Liver (tissue), 8 donors: ENCODE measurements at regions not wholly inside any gene's neighbourhood (a gene's known extent, or its start where the extent isn't known, plus 50 kb on each side); places are given as distances from the start of the nearest gene placed in this dataset.

Experiments
- DNase-seq: peaks from one replicate; pipeline ENCODE4 v3.0.0-alpha.2; 2017; ENCODE audit warnings: low spot score
- H3K27ac ChIP-seq, 2 donors: one replicate each; pipeline ENCODE4 v1.7.0; 2013; ENCODE audit warnings: inconsistent platforms in 2 of 2, low read length in 2 of 2, control low read depth in 1 of 2, low read depth in 1 of 2, mild to moderate bottlenecking in 1 of 2
- H3K27me3 ChIP-seq, 4 donors: one replicate each; pipeline versions ENCODE4 v1.6.1 to v1.7.0; 2013; ENCODE audit warnings: low read length in 3 of 4, inconsistent platforms in 1 of 4, mild to moderate bottlenecking in 1 of 4, moderate library complexity in 1 of 4; ENCODE audit not compliant: control insufficient read depth in 4 of 4, insufficient read depth in 4 of 4
- H3K36me3 ChIP-seq, 4 donors: one replicate each; pipeline versions ENCODE4 v1.6.1 to v1.7.0; 2013; ENCODE audit warnings: low read length in 3 of 4, mild to moderate bottlenecking in 3 of 4, low read depth in 1 of 4, moderate library complexity in 1 of 4; ENCODE audit not compliant: control insufficient read depth in 4 of 4, insufficient read depth in 3 of 4
- H3K4me1 ChIP-seq, 4 donors: one replicate each; pipeline versions ENCODE4 v1.6.1 to v1.7.0; 2013; ENCODE audit warnings: low read length in 3 of 4, mild to moderate bottlenecking in 3 of 4, moderate library complexity in 1 of 4; ENCODE audit not compliant: control insufficient read depth in 4 of 4, insufficient read depth in 4 of 4
- H3K4me3 ChIP-seq, 3 donors: one replicate each; pipeline versions ENCODE4 v1.6.1 to v1.7.0; 2013; ENCODE audit warnings: low read length in 3 of 3, control low read depth in 1 of 3, low read depth in 1 of 3, mild to moderate bottlenecking in 1 of 3
- H3K9ac ChIP-seq, 2 donors: one replicate each; pipeline ENCODE4 v1.7.0; 2013; ENCODE audit warnings: low read length in 2 of 2, mild to moderate bottlenecking in 2 of 2, moderate library complexity in 2 of 2, control low read depth in 1 of 2, low read depth in 1 of 2
- H3K9me3 ChIP-seq, 4 donors: one replicate each; pipeline versions ENCODE4 v1.6.1 to v1.7.0; 2013; ENCODE audit warnings: low read length in 3 of 4; ENCODE audit not compliant: control insufficient read depth in 4 of 4
- ATF3 ChIP-seq: IDR thresholded peaks from 2 replicates; pipeline ENCODE4 v1.6.1; 2016; ENCODE audit warnings: antibody characterized with exemption
- CTCF ChIP-seq: fragments of 150-350 bp; IDR thresholded peaks from 2 replicates; pipeline ENCODE4 v1.5.1; 2017; ENCODE audit warnings: improper control_type of control experiment, low read depth, low read length; ENCODE audit not compliant: missing input control
- EGR1 ChIP-seq, 2 donors: IDR thresholded peaks; 2 replicates each; pipeline ENCODE4 v1.6.1; 2016 to 2018; ENCODE audit warnings: antibody characterized with exemption in 2 of 2, low read depth in 2 of 2
- FOXA1 ChIP-seq: IDR thresholded peaks from 2 replicates; pipeline ENCODE4 v1.6.1; 2016; ENCODE audit warnings: antibody characterized with exemption
- FOXA2 ChIP-seq: IDR thresholded peaks from 2 replicates; pipeline ENCODE4 v1.6.1; 2016; ENCODE audit warnings: antibody characterized with exemption
- GABPA ChIP-seq, 2 donors: IDR thresholded peaks in 1 of 2; conservative IDR thresholded peaks in 1 of 2; 2 replicates each; pipeline ENCODE4 v1.6.1; 2016; ENCODE audit warnings: antibody characterized with exemption in 2 of 2, mild to moderate bottlenecking in 1 of 2, moderate library complexity in 1 of 2
- HNF4A ChIP-seq, 2 donors: conservative IDR thresholded peaks; 2 replicates each; pipeline ENCODE4 v1.6.1; 2016; ENCODE audit warnings: antibody characterized with exemption in 2 of 2, mild to moderate bottlenecking in 2 of 2
- HNF4G ChIP-seq: IDR thresholded peaks from 2 replicates; pipeline ENCODE4 v1.6.1; 2016; ENCODE audit warnings: antibody characterized with exemption
- MAX ChIP-seq: IDR thresholded peaks from 2 replicates; pipeline ENCODE4 v1.6.1; 2016; ENCODE audit warnings: antibody characterized with exemption
- NR2F2 ChIP-seq: IDR thresholded peaks from 2 replicates; pipeline ENCODE4 v1.6.1; 2016; ENCODE audit warnings: antibody characterized with exemption
- SP1 ChIP-seq: IDR thresholded peaks from 2 replicates; pipeline ENCODE4 v1.6.1; 2018; ENCODE audit warnings: antibody characterized with exemption, mild to moderate bottlenecking
- TAF1 ChIP-seq: conservative IDR thresholded peaks from 2 replicates; pipeline ENCODE4 v1.6.1; 2016; ENCODE audit warnings: antibody characterized with exemption, mild to moderate bottlenecking
- WGBS: extraction: QIAGEN DNeasy Blood & Tissue Kit; methylation state at CpG from one replicate; pipeline ENCODE4 v1.1.7; 2013; 5-methylcytosine and 5-hydroxymethylcytosine counted together
- TF ChIP-seq, protein P1 (sequence below): IDR thresholded peaks from 2 replicates; pipeline ENCODE4 v1.6.1; 2016; ENCODE audit warnings: antibody characterized with exemption, mild to moderate bottlenecking
- TF ChIP-seq, protein P2 (sequence below): IDR thresholded peaks from 2 replicates; pipeline ENCODE4 v1.6.1; 2016; ENCODE audit warnings: antibody characterized with exemption
- donor health status: healthy.
- donor health status: healthy.
- donor health status: healthy.
- donor health status: healthy.
- donor health status: healthy.

DNA sequence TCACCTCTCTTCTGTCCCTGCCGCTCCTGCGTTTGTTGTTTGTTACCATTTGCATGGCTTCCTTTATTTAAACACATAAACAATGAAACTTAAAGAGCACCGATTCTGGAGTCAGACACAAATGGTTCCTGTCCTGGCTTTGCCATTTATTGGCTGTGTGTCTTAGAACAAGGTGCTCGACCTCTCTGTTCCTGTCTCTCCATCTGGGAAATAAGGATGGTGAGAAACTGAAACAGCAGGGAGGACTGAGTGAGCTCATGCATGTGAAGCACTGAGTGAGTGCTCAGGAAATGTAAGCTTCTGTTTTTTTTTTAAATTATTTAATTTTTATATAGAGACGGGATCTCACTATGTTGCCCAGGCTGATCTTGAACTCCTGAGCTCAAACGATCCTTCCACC lies 148.2 kb upstream of the WNT4 start:
- H3K36me3 ChIP-seq = no peaks in the 10 kb centered on the region
- TF ChIP-seq NR2F2 (no peak), FOXA1 (no peak), HNF4A (conservative IDR thresholded peaks at IDR 0.05) (no peak)
- TF ChIP-seq, protein P1, sequence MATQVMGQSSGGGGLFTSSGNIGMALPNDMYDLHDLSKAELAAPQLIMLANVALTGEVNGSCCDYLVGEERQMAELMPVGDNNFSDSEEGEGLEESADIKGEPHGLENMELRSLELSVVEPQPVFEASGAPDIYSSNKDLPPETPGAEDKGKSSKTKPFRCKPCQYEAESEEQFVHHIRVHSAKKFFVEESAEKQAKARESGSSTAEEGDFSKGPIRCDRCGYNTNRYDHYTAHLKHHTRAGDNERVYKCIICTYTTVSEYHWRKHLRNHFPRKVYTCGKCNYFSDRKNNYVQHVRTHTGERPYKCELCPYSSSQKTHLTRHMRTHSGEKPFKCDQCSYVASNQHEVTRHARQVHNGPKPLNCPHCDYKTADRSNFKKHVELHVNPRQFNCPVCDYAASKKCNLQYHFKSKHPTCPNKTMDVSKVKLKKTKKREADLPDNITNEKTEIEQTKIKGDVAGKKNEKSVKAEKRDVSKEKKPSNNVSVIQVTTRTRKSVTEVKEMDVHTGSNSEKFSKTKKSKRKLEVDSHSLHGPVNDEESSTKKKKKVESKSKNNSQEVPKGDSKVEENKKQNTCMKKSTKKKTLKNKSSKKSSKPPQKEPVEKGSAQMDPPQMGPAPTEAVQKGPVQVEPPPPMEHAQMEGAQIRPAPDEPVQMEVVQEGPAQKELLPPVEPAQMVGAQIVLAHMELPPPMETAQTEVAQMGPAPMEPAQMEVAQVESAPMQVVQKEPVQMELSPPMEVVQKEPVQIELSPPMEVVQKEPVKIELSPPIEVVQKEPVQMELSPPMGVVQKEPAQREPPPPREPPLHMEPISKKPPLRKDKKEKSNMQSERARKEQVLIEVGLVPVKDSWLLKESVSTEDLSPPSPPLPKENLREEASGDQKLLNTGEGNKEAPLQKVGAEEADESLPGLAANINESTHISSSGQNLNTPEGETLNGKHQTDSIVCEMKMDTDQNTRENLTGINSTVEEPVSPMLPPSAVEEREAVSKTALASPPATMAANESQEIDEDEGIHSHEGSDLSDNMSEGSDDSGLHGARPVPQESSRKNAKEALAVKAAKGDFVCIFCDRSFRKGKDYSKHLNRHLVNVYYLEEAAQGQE = no peak
- H3K4me3 ChIP-seq = no peak overlapping the region
- H3K9ac ChIP-seq = no peak overlapping the region
- H3K9me3 ChIP-seq = no peaks in the 10 kb centered on the region
- H3K4me1 ChIP-seq = peaks cover 0 to 10% (median 10%) of the 10 kb centered on the region in 4 donors
- no peaks in the 10 kb centered on the region for H3K27me3 ChIP-seq
- no peak for DNase-seq
- 74% methylated on average over 6 of the region's 6 CpGs for WGBS
- H3K27ac ChIP-seq = no peak overlapping the region

DNA sequence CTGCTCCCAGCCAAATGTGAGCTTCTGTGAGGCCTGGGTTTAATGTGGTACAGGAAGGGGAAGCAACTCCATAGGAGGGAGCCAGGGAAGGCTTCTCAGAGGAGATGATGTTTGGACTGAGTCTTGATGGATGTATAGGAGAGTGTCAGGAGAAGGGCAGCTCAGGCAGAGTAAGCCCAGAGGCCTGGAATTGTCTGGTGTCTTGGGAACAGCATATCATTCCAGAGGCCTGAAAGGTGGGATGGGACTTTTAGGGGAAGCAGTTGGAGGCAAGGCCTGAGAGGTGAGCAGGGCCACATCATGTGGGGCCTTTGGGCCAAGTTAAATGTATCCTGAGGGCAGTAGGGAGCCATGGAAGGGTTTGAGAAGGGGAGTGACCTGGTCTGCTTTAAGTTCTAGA lies 148.6 kb upstream of the WNT4 start:
- Histone ChIP-seq H3K9me3 (no peaks in the 10 kb centered on the region), H3K9ac (no peak overlapping the region), H3K4me1 (peaks cover 0 to 14% (median 11%) of the 10 kb centered on the region in 4 donors), H3K4me3 (no peak overlapping the region), H3K27ac (no peak overlapping the region), H3K36me3 (no peaks in the 10 kb centered on the region), H3K27me3 (no peaks in the 10 kb centered on the region)
- no peak for TF ChIP-seq MAX
- TF ChIP-seq, protein P1 = no peak
- TF ChIP-seq NR2F2 = no peak
- TF ChIP-seq FOXA2 = no peak
- no peak for TF ChIP-seq SP1
- TF ChIP-seq, protein P2, sequence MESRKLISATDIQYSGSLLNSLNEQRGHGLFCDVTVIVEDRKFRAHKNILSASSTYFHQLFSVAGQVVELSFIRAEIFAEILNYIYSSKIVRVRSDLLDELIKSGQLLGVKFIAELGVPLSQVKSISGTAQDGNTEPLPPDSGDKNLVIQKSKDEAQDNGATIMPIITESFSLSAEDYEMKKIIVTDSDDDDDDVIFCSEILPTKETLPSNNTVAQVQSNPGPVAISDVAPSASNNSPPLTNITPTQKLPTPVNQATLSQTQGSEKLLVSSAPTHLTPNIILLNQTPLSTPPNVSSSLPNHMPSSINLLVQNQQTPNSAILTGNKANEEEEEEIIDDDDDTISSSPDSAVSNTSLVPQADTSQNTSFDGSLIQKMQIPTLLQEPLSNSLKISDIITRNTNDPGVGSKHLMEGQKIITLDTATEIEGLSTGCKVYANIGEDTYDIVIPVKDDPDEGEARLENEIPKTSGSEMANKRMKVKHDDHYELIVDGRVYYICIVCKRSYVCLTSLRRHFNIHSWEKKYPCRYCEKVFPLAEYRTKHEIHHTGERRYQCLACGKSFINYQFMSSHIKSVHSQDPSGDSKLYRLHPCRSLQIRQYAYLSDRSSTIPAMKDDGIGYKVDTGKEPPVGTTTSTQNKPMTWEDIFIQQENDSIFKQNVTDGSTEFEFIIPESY = no peak
- no peak for TF ChIP-seq HNF4A (conservative IDR thresholded peaks at IDR 0.05)
- TF ChIP-seq CTCF = no peak
- no peak for TF ChIP-seq GABPA (IDR thresholded peaks at IDR 0.05 in 1 of 2, conservative IDR thresholded peaks at IDR 0.05 in 1 of 2)
- no peak for TF ChIP-seq HNF4G
- no peak for TF ChIP-seq ATF3
- TF ChIP-seq EGR1 (IDR thresholded peaks at IDR 0.05; ENCODE audit: low read depth in 2 of 2) = no peak
- no peak for TF ChIP-seq TAF1
- DNase-seq = peak; percentile 4
